Peyer's patch (tissue), 4 donors: ENCODE measurements at regions not wholly inside any gene's neighbourhood (a gene's known extent, or its start where the extent isn't known, plus 50 kb on each side); places are given as distances from the start of the nearest gene placed in this dataset.

ENCODE experiments used
- DNase-seq, 3 donors: peaks; one replicate each; pipeline ENCODE4 v3.0.0-alpha.2; 2017 to 2019
- H3K27ac ChIP-seq, 4 donors: fragments of 200-600 bp; sonication (generic); one replicate each; pipeline ENCODE4 v1.5.1; 2016 to 2019
- H3K27me3 ChIP-seq, 2 donors: fragments of 200-600 bp; sonication (generic); one replicate each; pipeline ENCODE4 v1.5.1; 2019
- H3K36me3 ChIP-seq, 3 donors: fragments of 200-600 bp; sonication (generic); one replicate each; pipeline ENCODE4 v1.5.1; 2016 to 2019
- H3K4me1 ChIP-seq, 4 donors: fragments of 200-600 bp; sonication (generic); one replicate each; pipeline ENCODE4 v1.5.1; 2016 to 2019
- H3K4me3 ChIP-seq, 4 donors: fragments of 200-600 bp; sonication (generic); 1 replicate in 3 of 4; 2 replicates in 1 of 4; pipeline ENCODE4 v1.5.1; 2016 to 2019; ENCODE audit warnings: mild to moderate bottlenecking in 1 of 4
- H3K9me3 ChIP-seq, 4 donors: fragments of 200-600 bp; sonication (generic); one replicate each; pipeline ENCODE4 v1.5.1; 2016 to 2019; ENCODE audit warnings: mild to moderate bottlenecking in 1 of 4
- CTCF ChIP-seq, 6 experiments: fragments of 450-650 bp in 4 of 6; fragments of 200-600 bp in 2 of 6; sonication (generic) in 1 of 6; IDR thresholded peaks; one replicate each; pipeline ENCODE4 v1.5.1; 2017 to 2019; ENCODE audit warnings: antibody characterized with exemption in 6 of 6, mild to moderate bottlenecking in 3 of 6, moderate library complexity in 1 of 6
- POLR2A ChIP-seq, 2 donors: fragments of 450-650 bp; IDR thresholded peaks; one replicate each; pipeline ENCODE4 v1.5.1; 2017; ENCODE audit warnings: antibody characterized with exemption in 2 of 2, mild to moderate bottlenecking in 2 of 2, moderate library complexity in 2 of 2

- TF ChIP-seq POLR2A (IDR thresholded peaks at IDR 0.05) (no peak), CTCF (IDR thresholded peaks at IDR 0.05) (no peak)
- no peak overlapping the region for H3K4me3 ChIP-seq
- H3K27ac ChIP-seq = no peak overlapping the region
- H3K4me1 ChIP-seq = no peaks in the 10 kb centered on the region
- no peaks in the 10 kb centered on the region for H3K27me3 ChIP-seq
- no peaks in the 10 kb centered on the region for H3K36me3 ChIP-seq
- no peaks in the 10 kb centered on the region for H3K9me3 ChIP-seq
- DNase-seq = peak in 1 of 3 donors; percentile 22
Measured at GRCh38 chr1:5504364-5504740, 487.9 kb downstream of the NPHP4 start.

GRCh38 chr1:5503556-5504363 is 488.5 kb downstream of the NPHP4 start:
- Histone ChIP-seq H3K36me3 (no peaks in the 10 kb centered on the region), H3K4me1 (no peaks in the 10 kb centered on the region), H3K4me3 (no peak overlapping the region), H3K9me3 (no peaks in the 10 kb centered on the region), H3K27ac (no peak overlapping the region), H3K27me3 (no peaks in the 10 kb centered on the region)
- DNase-seq = peak in 1 of 3 donors; percentile 20
- TF ChIP-seq CTCF (IDR thresholded peaks at IDR 0.05) = no peak

GRCh38 chr1:5502311-5503194 is 489.7 kb downstream of the NPHP4 start:
- no peaks in the 10 kb centered on the region for H3K9me3 ChIP-seq
- H3K4me3 ChIP-seq = no peak overlapping the region
- no peak overlapping the region for H3K27ac ChIP-seq
- H3K4me1 ChIP-seq = no peaks in the 10 kb centered on the region
- TF ChIP-seq CTCF (IDR thresholded peaks at IDR 0.05) (no peak), POLR2A (IDR thresholded peaks at IDR 0.05) (no peak)
- H3K36me3 ChIP-seq = no peaks in the 10 kb centered on the region
- DNase-seq = peak in 1 of 3 donors; percentile 23
- no peaks in the 10 kb centered on the region for H3K27me3 ChIP-seq

DNA sequence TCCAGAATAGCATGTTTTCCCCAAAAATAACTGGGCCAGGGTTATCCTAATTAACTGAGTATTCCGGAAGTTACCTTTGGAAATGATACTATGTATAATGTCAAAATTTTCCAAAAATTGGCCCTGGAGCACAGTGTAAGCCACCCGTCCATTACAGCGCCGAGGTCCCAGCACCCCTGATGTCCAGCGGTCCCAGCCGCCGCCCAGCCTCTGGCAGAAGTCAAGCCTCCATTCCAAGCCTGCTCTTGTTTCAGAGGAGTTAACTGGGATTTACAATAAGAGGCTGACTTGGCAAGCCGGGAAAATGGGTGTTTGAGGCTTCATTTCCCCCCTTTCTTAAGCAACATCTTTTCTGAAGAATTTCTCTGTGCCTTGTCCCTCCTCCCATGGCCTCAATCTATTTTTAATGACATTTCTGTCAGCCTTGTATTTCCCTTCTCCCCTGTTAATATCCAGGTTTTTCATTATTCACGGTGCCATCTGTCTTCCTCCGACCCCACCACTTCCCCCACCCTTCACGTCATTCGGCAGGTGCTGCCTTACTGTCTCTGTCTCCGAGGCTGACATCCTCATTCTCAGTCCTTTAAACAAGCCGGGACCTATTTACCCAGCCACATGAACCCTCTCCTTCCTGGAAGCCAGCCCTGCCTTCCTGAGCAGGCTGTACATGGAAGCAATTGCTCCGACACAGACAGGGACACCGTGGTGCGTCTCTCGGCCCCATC is 490.9 kb downstream of the NPHP4 start:
- Histone ChIP-seq H3K27ac (no peak overlapping the region), H3K4me1 (no peaks in the 10 kb centered on the region), H3K9me3 (no peaks in the 10 kb centered on the region), H3K4me3 (no peak overlapping the region), H3K27me3 (no peaks in the 10 kb centered on the region), H3K36me3 (no peaks in the 10 kb centered on the region)
- TF ChIP-seq CTCF (IDR thresholded peaks at IDR 0.05) (no peak), POLR2A (IDR thresholded peaks at IDR 0.05) (no peak)
- peak in 1 of 3 donors; percentile 18 for DNase-seq

DNA sequence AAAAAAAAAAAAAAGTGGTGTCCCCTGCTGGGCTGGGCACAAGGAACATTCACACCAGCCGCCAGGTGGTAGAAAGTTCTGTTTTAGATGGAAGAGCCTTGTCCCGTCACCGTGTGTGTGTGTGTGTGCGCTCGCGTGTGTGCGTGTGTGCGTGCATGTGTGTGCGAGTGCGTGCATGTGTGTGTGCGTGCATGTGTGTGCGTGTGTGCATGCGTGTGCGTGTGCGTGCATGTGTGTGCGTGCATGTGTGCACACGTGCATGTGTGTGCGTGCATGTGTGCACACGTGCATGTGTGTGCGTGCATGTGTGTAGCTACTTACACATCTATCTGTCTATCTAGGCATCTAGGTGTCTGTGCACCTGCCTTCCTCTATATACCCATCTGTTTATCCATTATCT is 491.7 kb downstream of the NPHP4 start:
- no peak for DNase-seq
- H3K4me1 ChIP-seq = no peaks in the 10 kb centered on the region

More for the DNA sequence above, 491.7 kb downstream of the NPHP4 start:
- H3K9me3 ChIP-seq = no peaks in the 10 kb centered on the region
- TF ChIP-seq POLR2A (IDR thresholded peaks at IDR 0.05) (no peak), CTCF (IDR thresholded peaks at IDR 0.05) (no peak)
- H3K4me3 ChIP-seq = no peak overlapping the region
- no peak overlapping the region for H3K27ac ChIP-seq
- no peaks in the 10 kb centered on the region for H3K36me3 ChIP-seq
- H3K27me3 ChIP-seq = no peaks in the 10 kb centered on the region
